Suprapubic skin (tissue), 4 donors: ENCODE measurements at regions not wholly inside any gene's neighbourhood (a gene's known extent, or its start where the extent isn't known, plus 50 kb on each side); places are given as distances from the start of the nearest gene placed in this dataset.

Experiments used
- POLR2A ChIP-seq, 2 donors: fragments of 450-650 bp; IDR thresholded peaks; one replicate each; pipeline ENCODE4 v1.6.1; 2017; ENCODE audit warnings: antibody characterized with exemption in 2 of 2, mild to moderate bottlenecking in 2 of 2, moderate library complexity in 2 of 2
- POLR2AphosphoS5 ChIP-seq, 3 donors: sonication (generic); formaldehyde crosslinking; IDR thresholded peaks; one replicate each; pipeline ENCODE4 v1.6.1; 2017; ENCODE audit warnings: antibody characterized with exemption in 3 of 3

GRCh38 chr14:49969961-49970360, 77.1 kb downstream of the ARF6 start:
- TF ChIP-seq POLR2AphosphoS5 (IDR thresholded peaks at IDR 0.05) (no peak), POLR2A (IDR thresholded peaks at IDR 0.05) (no peak)
